ENCODE measurements at regions not wholly inside any gene's neighbourhood (a gene's known extent, or its start where the extent isn't known, plus 50 kb on each side); places are given as distances from the start of the nearest gene placed in this dataset.

GRCh38 chr10:131013281-131013912 lies 298.1 kb downstream of the TCERG1L start:
- DNase-seq (ENCODE audit: low spot score), result no peak
- no peak for TF ChIP-seq CTCF (IDR thresholded peaks at IDR 0.05; ENCODE audit: extremely low read depth, missing control alignments)

GRCh38 chr10:131014271-131014670 lies 297.2 kb downstream of the TCERG1L start:
- no peak for DNase-seq (ENCODE audit: low spot score)

DNA sequence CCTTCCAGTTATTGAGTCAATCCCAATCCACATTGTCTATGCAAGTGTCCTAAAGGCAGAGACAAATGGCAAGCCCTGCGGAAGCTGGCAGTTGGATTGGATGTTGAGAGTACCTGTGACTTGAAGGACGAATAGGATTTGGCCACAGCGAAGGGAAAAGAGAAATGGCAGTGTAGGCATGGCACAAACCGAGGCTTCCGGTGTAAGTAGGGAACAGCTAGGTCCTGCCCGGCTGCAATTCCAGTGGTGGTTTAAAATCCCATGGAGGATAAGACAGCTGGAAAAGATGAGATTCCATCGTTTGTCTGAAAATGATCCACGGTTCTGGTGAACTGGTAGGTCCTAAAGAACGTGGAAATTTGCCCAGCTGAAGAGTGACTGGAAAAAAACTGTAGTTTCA lies 296.2 kb downstream of the TCERG1L start:
- DNase-seq (ENCODE audit: low spot score), result no peak
- no peak for TF ChIP-seq CTCF (IDR thresholded peaks at IDR 0.05; ENCODE audit: extremely low read depth, missing control alignments)

More at GRCh38 chr10:131014271-131014670, 297.2 kb downstream of the TCERG1L start:
- no peak for TF ChIP-seq CTCF (IDR thresholded peaks at IDR 0.05; ENCODE audit: extremely low read depth, missing control alignments)

DNA sequence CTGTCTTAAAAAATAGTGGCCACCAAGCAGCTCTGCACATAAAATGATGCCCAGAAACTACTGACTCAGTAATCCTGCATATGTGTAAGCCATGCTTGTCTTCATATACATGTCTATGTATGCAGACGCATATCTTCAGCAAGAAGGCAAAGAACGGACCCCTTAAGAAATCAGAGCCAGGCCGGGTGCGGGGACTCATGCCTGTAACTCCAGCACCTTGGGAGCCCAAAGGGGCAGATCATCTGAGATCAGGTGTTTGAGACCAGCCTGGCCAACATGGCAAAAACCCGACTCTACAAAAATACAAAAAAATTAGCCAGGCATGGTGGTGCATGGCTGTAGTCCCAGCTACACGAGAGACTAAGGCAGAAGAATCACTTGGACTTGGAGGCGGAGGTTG lies 295.0 kb downstream of the TCERG1L start:
- no peak for TF ChIP-seq CTCF (IDR thresholded peaks at IDR 0.05; ENCODE audit: extremely low read depth, missing control alignments)
- DNase-seq (ENCODE audit: low spot score), result no peak

GRCh38 chr10:131017566-131018285 lies 293.8 kb downstream of the TCERG1L start:
- TF ChIP-seq CTCF (IDR thresholded peaks at IDR 0.05; ENCODE audit: extremely low read depth, missing control alignments), result no peak
- DNase-seq (ENCODE audit: low spot score), result no peak

- no peak for DNase-seq (ENCODE audit: low spot score)
- no peak for TF ChIP-seq CTCF (IDR thresholded peaks at IDR 0.05; ENCODE audit: extremely low read depth, missing control alignments)
Observed at GRCh38 chr10:131018886-131019500, 292.5 kb downstream of the TCERG1L start.

DNA sequence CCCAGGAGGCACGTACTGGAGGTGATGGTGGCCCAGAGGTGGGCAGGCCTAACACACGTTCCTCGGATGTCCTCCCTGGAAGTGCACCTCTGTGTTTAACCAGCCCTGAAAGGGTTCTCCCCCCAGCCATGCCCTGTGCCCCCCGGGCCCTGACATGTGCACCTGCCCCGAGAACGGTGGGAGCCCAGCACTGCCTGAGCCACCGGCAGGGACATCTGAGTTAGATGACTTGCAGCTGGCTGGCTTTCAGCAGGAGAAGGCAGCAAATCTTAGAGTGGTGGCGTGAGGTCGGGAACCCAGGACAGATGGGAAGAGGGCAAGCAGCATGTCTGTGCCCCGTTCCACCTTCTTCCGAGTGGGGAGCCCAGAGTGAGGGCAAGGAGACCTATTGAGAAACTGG lies 291.8 kb downstream of the TCERG1L start:
- DNase-seq (ENCODE audit: low spot score), result no peak
- no peak for TF ChIP-seq CTCF (IDR thresholded peaks at IDR 0.05; ENCODE audit: extremely low read depth, missing control alignments)
